SK-N-SH (cell line): ENCODE measurements at regions not wholly inside any gene's neighbourhood (a gene's known extent, or its start where the extent isn't known, plus 50 kb on each side); places are given as distances from the start of the nearest gene placed in this dataset.

Source experiments
- CTCF ChIA-PET: fragments of 300-600, 350-600 bp; formaldehyde crosslinking; extraction: SDS; loops from one replicate; lab custom pipeline; 2021; lab: Yijun Ruan, JAX
- POLR2A ChIA-PET: fragments of 350-600 bp; sonication (Branson Sonifier 250); formaldehyde crosslinking; extraction: SDS; loops from one replicate; lab custom pipeline; 2020; ENCODE audit warnings: antibody characterized with exemption, inconsistent platforms; lab: Yijun Ruan, JAX
- DNase-seq: peaks from one replicate; pipeline ENCODE4 v3.0.0; 2012
- H2AFZ ChIP-seq: fragments of 200-600 bp; sonication (generic); 2 replicates; pipeline ENCODE4 v1.8.1; 2016; ENCODE audit warnings: antibody characterized with exemption, mild to moderate bottlenecking, low read depth
- H3F3A ChIP-seq: fragments of 200-600 bp; sonication (generic); replicated peaks from 2 replicates; pipeline ENCODE3; 2016; ENCODE audit warnings: antibody characterized with exemption, mild to moderate bottlenecking; ENCODE audit not compliant: insufficient read depth
- H3K27ac ChIP-seq, 2 experiments: fragments of 200-500 bp in 1 of 2; fragments of 200-600 bp in 1 of 2; sonication (Bioruptor generic) in 1 of 2; sonication (generic), shearing (Covaris generic) in 1 of 2; 2 replicates each; pipeline versions ENCODE4 v1.5.1 to v1.6.1; 2014 to 2016; ENCODE audit warnings: low read depth in 2 of 2, inconsistent platforms in 1 of 2, low read length in 1 of 2, mild to moderate bottlenecking in 1 of 2, mixed read lengths in 1 of 2
- H3K27me3 ChIP-seq: fragments of 200-600 bp; sonication (generic), shearing (Covaris generic); 2 replicates; pipeline ENCODE4 v1.6.1; 2016; ENCODE audit warnings: mixed run types; ENCODE audit not compliant: insufficient read depth
- H3K36me3 ChIP-seq, 2 experiments: fragments of 200-500 bp in 1 of 2; fragments of 200-600 bp in 1 of 2; sonication (Bioruptor generic) in 1 of 2; sonication (generic) in 1 of 2; replicated peaks in 1 of 2; 2 replicates each; pipeline versions ENCODE3 to v1.5.1; 2014 to 2016; ENCODE audit warnings: low read length in 1 of 2, mild to moderate bottlenecking in 1 of 2; ENCODE audit not compliant: insufficient read depth in 2 of 2, control insufficient read depth in 1 of 2
- H3K4me1 ChIP-seq, 2 experiments: fragments of 200-500 bp in 1 of 2; fragments of 200-600 bp in 1 of 2; sonication (Bioruptor generic) in 1 of 2; sonication (generic), shearing (Covaris generic) in 1 of 2; 2 replicates each; pipeline versions ENCODE4 v1.5.1 to v1.6.1; 2014 to 2016; ENCODE audit warnings: low read depth in 1 of 2, low read length in 1 of 2, mixed run types in 1 of 2; ENCODE audit not compliant: insufficient read depth in 2 of 2, control insufficient read depth in 1 of 2
- H3K4me2 ChIP-seq: fragments of 200-600 bp; sonication (generic), shearing (Covaris generic); 2 replicates; pipeline ENCODE4 v1.6.1; 2017; ENCODE audit warnings: mixed run types
- H3K4me3 ChIP-seq, 2 experiments: fragments of 200-500 bp in 1 of 2; fragments of 200-600 bp in 1 of 2; sonication (Bioruptor generic) in 1 of 2; sonication (generic), shearing (Covaris generic) in 1 of 2; 2 replicates each; pipeline versions ENCODE4 v1.5.1 to v1.8.1; 2014 to 2016; ENCODE audit warnings: low read depth in 2 of 2, inconsistent platforms in 1 of 2, low read length in 1 of 2, mild to moderate bottlenecking in 1 of 2, mixed read lengths in 1 of 2, moderate library complexity in 1 of 2
- H3K79me2 ChIP-seq: fragments of 200-600 bp; sonication (generic); 2 replicates; pipeline ENCODE4 v1.8.1; 2017; ENCODE audit warnings: mild to moderate bottlenecking; ENCODE audit not compliant: insufficient read depth
- H3K9ac ChIP-seq: fragments of 200-600 bp; sonication (generic); 2 replicates; pipeline ENCODE4 v1.6.1; 2017; ENCODE audit warnings: mixed run types
- H3K9me2 ChIP-seq: fragments of 200-600 bp; sonication (generic); 2 replicates; pipeline ENCODE4 v1.6.1; 2017; ENCODE audit warnings: mixed run types
- H3K9me3 ChIP-seq: fragments of 200-600 bp; sonication (generic); 2 replicates; pipeline ENCODE4 v1.6.1; 2017; ENCODE audit warnings: mixed run types, mild to moderate bottlenecking, moderate library complexity
- H4K20me1 ChIP-seq: fragments of 200-600 bp; sonication (generic); 2 replicates; pipeline ENCODE4 v1.6.1; 2017; ENCODE audit warnings: mild to moderate bottlenecking, mixed run types; ENCODE audit not compliant: insufficient read depth
- ELF1 ChIP-seq: IDR thresholded peaks from 2 replicates; pipeline ENCODE4 v1.4.0; 2012
- EZH2phosphoT487 ChIP-seq: fragments of 200-600 bp; sonication (generic); IDR thresholded peaks from 2 replicates; pipeline ENCODE4 v1.6.1; 2017; ENCODE audit warnings: low read depth, mixed run types, mild to moderate bottlenecking, antibody characterized with exemption, moderate library complexity, borderline replicate concordance
- FOSL2 ChIP-seq: IDR thresholded peaks from 2 replicates; pipeline ENCODE4 v1.4.0; 2012; ENCODE audit warnings: low read depth, mild to moderate bottlenecking, moderate library complexity, borderline replicate concordance
- FOXJ3 ChIP-seq: sonication (generic); formaldehyde crosslinking; IDR thresholded peaks from 2 replicates; pipeline ENCODE4 v1.5.1; 2020; ENCODE audit warnings: mild to moderate bottlenecking, missing genetic modification reagents
- FOXM1 ChIP-seq: IDR thresholded peaks from 2 replicates; pipeline ENCODE4 v1.4.0; 2012; ENCODE audit warnings: low read depth, mild to moderate bottlenecking
- GABPA ChIP-seq: IDR thresholded peaks from 2 replicates; pipeline ENCODE4 v1.4.0; 2012; ENCODE audit warnings: low read depth, mild to moderate bottlenecking
- MXI1 ChIP-seq: IDR thresholded peaks from 2 replicates; pipeline ENCODE4 v1.6.1; 2012; ENCODE audit warnings: mild to moderate bottlenecking, low read depth, low read length, improper control_type of control experiment
- NFIC ChIP-seq: IDR thresholded peaks from 2 replicates; pipeline ENCODE4 v1.4.0; 2012; ENCODE audit warnings: borderline replicate concordance
- NRF1 ChIP-seq: IDR thresholded peaks from 2 replicates; pipeline ENCODE4 v1.6.1; 2012; ENCODE audit warnings: low read depth, mild to moderate bottlenecking, low read length
- RAD21 ChIP-seq: IDR thresholded peaks from 2 replicates; pipeline ENCODE4 v1.6.1; 2012; ENCODE audit warnings: mild to moderate bottlenecking, low read length
- SIN3A ChIP-seq: IDR thresholded peaks from 2 replicates; pipeline ENCODE4 v1.6.1; 2012; ENCODE audit warnings: low read depth, mild to moderate bottlenecking, low read length, moderate library complexity, borderline replicate concordance
- SMC3 ChIP-seq: IDR thresholded peaks from 2 replicates; pipeline ENCODE4 v1.6.1; 2012; ENCODE audit warnings: low read depth, low read length, improper control_type of control experiment
- TAF1 ChIP-seq: IDR thresholded peaks from 2 replicates; pipeline ENCODE4 v1.6.1; 2012; ENCODE audit warnings: low read depth, mild to moderate bottlenecking, low read length, moderate library complexity, borderline replicate concordance
- TEAD4 ChIP-seq: IDR thresholded peaks from 2 replicates; pipeline ENCODE4 v1.4.0; 2012; ENCODE audit warnings: mild to moderate bottlenecking, borderline replicate concordance; ENCODE audit not compliant: insufficient read depth
- WGBS: methylation state at CpG from one replicate; pipeline ENCODE4 v1.1.6; 2017; ENCODE audit warnings: low lambda C conversion rate; 5-methylcytosine and 5-hydroxymethylcytosine counted together
- TF ChIP-seq, protein P1 (sequence below): IDR thresholded peaks from 2 replicates; pipeline ENCODE4 v1.4.0; 2012; ENCODE audit warnings: low read depth
- TF ChIP-seq, protein P2 (sequence below): IDR thresholded peaks from 2 replicates; pipeline ENCODE4 v1.4.0; 2012; ENCODE audit warnings: low read depth, borderline replicate concordance
- TF ChIP-seq, protein P3 (sequence below): fragments of 200-600 bp; sonication (generic); IDR thresholded peaks from 2 replicates; pipeline ENCODE4 v1.6.1; 2017; ENCODE audit warnings: antibody characterized with exemption, mild to moderate bottlenecking, moderate library complexity
- TF ChIP-seq, protein P4 (sequence below): fragments of 150-350 bp; IDR thresholded peaks from 2 replicates; pipeline ENCODE4 v1.6.1; 2017; ENCODE audit warnings: antibody characterized with exemption, low read length, low read depth, borderline replicate concordance
- TF ChIP-seq, protein P5 (sequence below): IDR thresholded peaks from 2 replicates; pipeline ENCODE4; 2012

DNA sequence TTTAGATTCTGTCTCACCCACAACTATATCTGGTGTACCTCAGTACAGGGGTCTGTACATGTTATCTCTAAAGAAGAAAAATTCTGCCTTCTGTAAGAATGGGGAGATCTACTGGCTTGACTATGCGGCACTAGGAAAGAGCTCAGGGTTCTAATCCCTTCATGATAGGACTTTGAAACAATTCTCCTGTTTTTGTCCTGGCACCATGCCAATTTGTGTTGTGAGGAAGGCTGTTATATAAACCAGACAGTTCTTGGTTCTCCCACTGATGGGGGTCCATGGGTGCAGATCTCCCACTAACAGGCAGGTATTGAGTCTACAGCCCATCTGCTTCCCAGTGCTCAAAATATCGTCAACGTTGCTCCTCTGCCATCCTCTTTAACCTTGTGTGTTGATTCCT, 883.7 kb downstream of the GALC start:
- H3F3A ChIP-seq = no peaks in the 10 kb centered on the region
- no peaks in the 10 kb centered on the region for H3K27me3 ChIP-seq
- TF ChIP-seq FOXJ3 (CRISPR knock-in tag) (no peak), TEAD4 (no peak), TAF1 (no peak), FOXM1 (no peak), RAD21 (no peak), ELF1 (no peak)
- TF ChIP-seq, protein P1, sequence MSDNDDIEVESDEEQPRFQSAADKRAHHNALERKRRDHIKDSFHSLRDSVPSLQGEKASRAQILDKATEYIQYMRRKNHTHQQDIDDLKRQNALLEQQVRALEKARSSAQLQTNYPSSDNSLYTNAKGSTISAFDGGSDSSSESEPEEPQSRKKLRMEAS = no peak
- no peaks in the 10 kb centered on the region for H3K36me3 ChIP-seq
- H2AFZ ChIP-seq = no peak overlapping the region
- no peaks in the 10 kb centered on the region for H3K9me3 ChIP-seq
- no peaks in the 10 kb centered on the region for H4K20me1 ChIP-seq
- no peaks in the 10 kb centered on the region for H3K79me2 ChIP-seq
- no peaks in the 10 kb centered on the region for H3K4me1 ChIP-seq
- POLR2A ChIA-PET = no interaction called here
- DNase-seq = no peak
- CTCF ChIA-PET = no interaction called here
- no peak overlapping the region for H3K9ac ChIP-seq
- no peak overlapping the region for H3K4me3 ChIP-seq
- H3K9me2 ChIP-seq = no peaks in the 10 kb centered on the region
- no peak overlapping the region for H3K27ac ChIP-seq
- H3K4me2 ChIP-seq = no peak overlapping the region
- 33% methylated on average over 3 of the region's 3 CpGs for WGBS

DNA sequence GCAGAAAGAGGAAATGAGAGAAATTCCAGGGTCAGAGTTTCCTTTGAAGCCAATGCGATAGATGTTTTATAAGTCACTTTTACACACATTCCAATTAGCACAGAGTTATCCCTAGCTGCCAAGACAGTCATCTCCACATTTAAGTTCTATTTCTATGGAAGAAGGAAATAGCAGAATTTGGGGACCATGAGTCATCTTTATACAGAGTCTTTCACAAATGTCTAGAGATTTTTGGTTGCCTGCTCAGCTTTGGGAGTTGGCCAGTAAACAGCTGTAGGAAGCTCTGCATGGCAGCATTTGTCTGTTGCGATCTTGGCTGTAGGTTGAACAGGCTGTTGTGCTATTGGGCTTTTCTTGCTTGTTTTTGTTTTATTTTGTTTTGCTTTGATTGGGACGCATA, 884.3 kb downstream of the GALC start:
- H3K4me1 ChIP-seq = no peaks in the 10 kb centered on the region
- no peak overlapping the region for H3K4me3 ChIP-seq
- H3K79me2 ChIP-seq = no peaks in the 10 kb centered on the region
- whole genome bisulfite sequencing = 19% methylated on average over 3 of the region's 3 CpGs
- no peaks in the 10 kb centered on the region for H3K27me3 ChIP-seq
- H2AFZ ChIP-seq = no peak overlapping the region
- H3K36me3 ChIP-seq = no peaks in the 10 kb centered on the region
- no peak overlapping the region for H3K27ac ChIP-seq
- no peaks in the 10 kb centered on the region for H3F3A ChIP-seq
- DNase-seq = no peak
- TF ChIP-seq SMC3 (no peak), RAD21 (no peak), GABPA (no peak), SIN3A (no peak), EZH2phosphoT487 (no peak), NRF1 (no peak), FOSL2 (no peak), MXI1 (no peak), NFIC (no peak)
- TF ChIP-seq, protein P2, sequence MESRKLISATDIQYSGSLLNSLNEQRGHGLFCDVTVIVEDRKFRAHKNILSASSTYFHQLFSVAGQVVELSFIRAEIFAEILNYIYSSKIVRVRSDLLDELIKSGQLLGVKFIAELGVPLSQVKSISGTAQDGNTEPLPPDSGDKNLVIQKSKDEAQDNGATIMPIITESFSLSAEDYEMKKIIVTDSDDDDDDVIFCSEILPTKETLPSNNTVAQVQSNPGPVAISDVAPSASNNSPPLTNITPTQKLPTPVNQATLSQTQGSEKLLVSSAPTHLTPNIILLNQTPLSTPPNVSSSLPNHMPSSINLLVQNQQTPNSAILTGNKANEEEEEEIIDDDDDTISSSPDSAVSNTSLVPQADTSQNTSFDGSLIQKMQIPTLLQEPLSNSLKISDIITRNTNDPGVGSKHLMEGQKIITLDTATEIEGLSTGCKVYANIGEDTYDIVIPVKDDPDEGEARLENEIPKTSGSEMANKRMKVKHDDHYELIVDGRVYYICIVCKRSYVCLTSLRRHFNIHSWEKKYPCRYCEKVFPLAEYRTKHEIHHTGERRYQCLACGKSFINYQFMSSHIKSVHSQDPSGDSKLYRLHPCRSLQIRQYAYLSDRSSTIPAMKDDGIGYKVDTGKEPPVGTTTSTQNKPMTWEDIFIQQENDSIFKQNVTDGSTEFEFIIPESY = no peak
- TF ChIP-seq, protein P3, sequence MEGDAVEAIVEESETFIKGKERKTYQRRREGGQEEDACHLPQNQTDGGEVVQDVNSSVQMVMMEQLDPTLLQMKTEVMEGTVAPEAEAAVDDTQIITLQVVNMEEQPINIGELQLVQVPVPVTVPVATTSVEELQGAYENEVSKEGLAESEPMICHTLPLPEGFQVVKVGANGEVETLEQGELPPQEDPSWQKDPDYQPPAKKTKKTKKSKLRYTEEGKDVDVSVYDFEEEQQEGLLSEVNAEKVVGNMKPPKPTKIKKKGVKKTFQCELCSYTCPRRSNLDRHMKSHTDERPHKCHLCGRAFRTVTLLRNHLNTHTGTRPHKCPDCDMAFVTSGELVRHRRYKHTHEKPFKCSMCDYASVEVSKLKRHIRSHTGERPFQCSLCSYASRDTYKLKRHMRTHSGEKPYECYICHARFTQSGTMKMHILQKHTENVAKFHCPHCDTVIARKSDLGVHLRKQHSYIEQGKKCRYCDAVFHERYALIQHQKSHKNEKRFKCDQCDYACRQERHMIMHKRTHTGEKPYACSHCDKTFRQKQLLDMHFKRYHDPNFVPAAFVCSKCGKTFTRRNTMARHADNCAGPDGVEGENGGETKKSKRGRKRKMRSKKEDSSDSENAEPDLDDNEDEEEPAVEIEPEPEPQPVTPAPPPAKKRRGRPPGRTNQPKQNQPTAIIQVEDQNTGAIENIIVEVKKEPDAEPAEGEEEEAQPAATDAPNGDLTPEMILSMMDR = no peak
- TF ChIP-seq, protein P4, sequence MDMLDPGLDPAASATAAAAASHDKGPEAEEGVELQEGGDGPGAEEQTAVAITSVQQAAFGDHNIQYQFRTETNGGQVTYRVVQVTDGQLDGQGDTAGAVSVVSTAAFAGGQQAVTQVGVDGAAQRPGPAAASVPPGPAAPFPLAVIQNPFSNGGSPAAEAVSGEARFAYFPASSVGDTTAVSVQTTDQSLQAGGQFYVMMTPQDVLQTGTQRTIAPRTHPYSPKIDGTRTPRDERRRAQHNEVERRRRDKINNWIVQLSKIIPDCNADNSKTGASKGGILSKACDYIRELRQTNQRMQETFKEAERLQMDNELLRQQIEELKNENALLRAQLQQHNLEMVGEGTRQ = no peak
- TF ChIP-seq, protein P5, sequence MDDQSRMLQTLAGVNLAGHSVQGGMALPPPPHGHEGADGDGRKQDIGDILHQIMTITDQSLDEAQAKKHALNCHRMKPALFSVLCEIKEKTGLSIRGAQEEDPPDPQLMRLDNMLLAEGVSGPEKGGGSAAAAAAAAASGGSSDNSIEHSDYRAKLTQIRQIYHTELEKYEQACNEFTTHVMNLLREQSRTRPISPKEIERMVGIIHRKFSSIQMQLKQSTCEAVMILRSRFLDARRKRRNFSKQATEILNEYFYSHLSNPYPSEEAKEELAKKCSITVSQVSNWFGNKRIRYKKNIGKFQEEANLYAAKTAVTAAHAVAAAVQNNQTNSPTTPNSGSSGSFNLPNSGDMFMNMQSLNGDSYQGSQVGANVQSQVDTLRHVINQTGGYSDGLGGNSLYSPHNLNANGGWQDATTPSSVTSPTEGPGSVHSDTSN = no peak
- POLR2A ChIA-PET = no interaction called here
- no peak overlapping the region for H3K4me2 ChIP-seq
- H3K9me3 ChIP-seq = no peaks in the 10 kb centered on the region
- H3K9ac ChIP-seq = no peak overlapping the region
- CTCF ChIA-PET = interaction anchor here (0.7 kb wide), 1 partner anchor 312 kb away, joined by 4 read pairs; no protein-coding TSS in a partner anchor
- no peaks in the 10 kb centered on the region for H4K20me1 ChIP-seq
- no peaks in the 10 kb centered on the region for H3K9me2 ChIP-seq
